ENCODE measurements at regions not wholly inside any gene's neighbourhood (a gene's known extent, or its start where the extent isn't known, plus 50 kb on each side); places are given as distances from the start of the nearest gene placed in this dataset.

GRCh38 chr1:143735764-143736461, 235.9 kb downstream of the FAM72C start (continued):
- TF ChIP-seq ZNF600 (tag by site-specific recombination; IDR thresholded peaks at IDR 0.05) (peak; percentile 77; the same call in 1 of the 2 replicates), ZNF768 (tag by site-specific recombination; IDR thresholded peaks at IDR 0.05) (no peak; the same call in 1 of the 2 replicates), OSR2 (tag by site-specific recombination; IDR thresholded peaks at IDR 0.05) (no peak), HOXA7 (CRISPR knock-in tag; IDR thresholded peaks at IDR 0.05; ENCODE audit: borderline replicate concordance) (no peak), ZNF501 (tag by site-specific recombination; IDR thresholded peaks at IDR 0.05) (peak; percentile 70; the same call in 1 of the 2 replicates), ZNF664 (tag by site-specific recombination; IDR thresholded peaks at IDR 0.05) (no peak), TCF7L2 (IDR thresholded peaks at IDR 0.05; ENCODE audit: borderline replicate concordance, low read depth, low read length) (no peak), ZNF394 (tag by site-specific recombination; IDR thresholded peaks at IDR 0.05; ENCODE audit: borderline replicate concordance) (peak; percentile 66; the same call in 1 of the 2 replicates), BCL6B (tag by site-specific recombination; IDR thresholded peaks at IDR 0.05) (no peak), BCL11B (tag by site-specific recombination; IDR thresholded peaks at IDR 0.05; ENCODE audit: low read depth) (no peak), ZNF239 (tag by site-specific recombination; IDR thresholded peaks at IDR 0.05) (no peak), ZNF473 (tag by site-specific recombination; IDR thresholded peaks at IDR 0.05) (no peak), ZNF488 (tag by site-specific recombination; IDR thresholded peaks at IDR 0.05) (no peak), ZFP41 (tag by site-specific recombination; IDR thresholded peaks at IDR 0.05; ENCODE audit: borderline replicate concordance) (no peak), YY1 (tag by site-specific recombination; IDR thresholded peaks at IDR 0.05) (no peak), ZNF791 (tag by site-specific recombination; IDR thresholded peaks at IDR 0.05) (no peak), ZNF555 (tag by site-specific recombination; conservative IDR thresholded peaks at IDR 0.05) (no peak), GLIS1 (tag by site-specific recombination; IDR thresholded peaks at IDR 0.05) (no peak), GLI2 (tag by site-specific recombination; IDR thresholded peaks at IDR 0.05; ENCODE audit: borderline replicate concordance, low read depth) (no peak), ZNF266 (tag by site-specific recombination; IDR thresholded peaks at IDR 0.05; ENCODE audit: low read depth) (no peak), ZBTB8A (tag by site-specific recombination; IDR thresholded peaks at IDR 0.05) (peak; percentile 72), ZNF23 (tag by site-specific recombination; IDR thresholded peaks at IDR 0.05; ENCODE audit: borderline replicate concordance) (no peak), ZNF549 (tag by site-specific recombination; IDR thresholded peaks at IDR 0.05) (no peak), ZBTB7A (tag by site-specific recombination; IDR thresholded peaks at IDR 0.05; ENCODE audit: low read depth) (no peak)
- TF ChIP-seq, protein P1, sequence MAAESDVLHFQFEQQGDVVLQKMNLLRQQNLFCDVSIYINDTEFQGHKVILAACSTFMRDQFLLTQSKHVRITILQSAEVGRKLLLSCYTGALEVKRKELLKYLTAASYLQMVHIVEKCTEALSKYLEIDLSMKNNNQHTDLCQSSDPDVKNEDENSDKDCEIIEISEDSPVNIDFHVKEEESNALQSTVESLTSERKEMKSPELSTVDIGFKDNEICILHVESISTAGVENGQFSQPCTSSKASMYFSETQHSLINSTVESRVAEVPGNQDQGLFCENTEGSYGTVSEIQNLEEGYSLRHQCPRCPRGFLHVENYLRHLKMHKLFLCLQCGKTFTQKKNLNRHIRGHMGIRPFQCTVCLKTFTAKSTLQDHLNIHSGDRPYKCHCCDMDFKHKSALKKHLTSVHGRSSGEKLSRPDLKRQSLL (tag by site-specific recombination; IDR thresholded peaks at IDR 0.05), result peak; percentile 97
- TF ChIP-seq, protein P2, sequence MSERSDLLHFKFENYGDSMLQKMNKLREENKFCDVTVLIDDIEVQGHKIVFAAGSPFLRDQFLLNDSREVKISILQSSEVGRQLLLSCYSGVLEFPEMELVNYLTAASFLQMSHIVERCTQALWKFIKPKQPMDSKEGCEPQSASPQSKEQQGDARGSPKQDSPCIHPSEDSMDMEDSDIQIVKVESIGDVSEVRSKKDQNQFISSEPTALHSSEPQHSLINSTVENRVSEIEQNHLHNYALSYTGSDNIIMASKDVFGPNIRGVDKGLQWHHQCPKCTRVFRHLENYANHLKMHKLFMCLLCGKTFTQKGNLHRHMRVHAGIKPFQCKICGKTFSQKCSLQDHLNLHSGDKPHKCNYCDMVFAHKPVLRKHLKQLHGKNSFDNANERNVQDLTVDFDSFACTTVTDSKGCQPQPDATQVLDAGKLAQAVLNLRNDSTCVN (tag by site-specific recombination; optimal IDR thresholded peaks at IDR 0.05), result no peak
- TF ChIP-seq, protein P3, sequence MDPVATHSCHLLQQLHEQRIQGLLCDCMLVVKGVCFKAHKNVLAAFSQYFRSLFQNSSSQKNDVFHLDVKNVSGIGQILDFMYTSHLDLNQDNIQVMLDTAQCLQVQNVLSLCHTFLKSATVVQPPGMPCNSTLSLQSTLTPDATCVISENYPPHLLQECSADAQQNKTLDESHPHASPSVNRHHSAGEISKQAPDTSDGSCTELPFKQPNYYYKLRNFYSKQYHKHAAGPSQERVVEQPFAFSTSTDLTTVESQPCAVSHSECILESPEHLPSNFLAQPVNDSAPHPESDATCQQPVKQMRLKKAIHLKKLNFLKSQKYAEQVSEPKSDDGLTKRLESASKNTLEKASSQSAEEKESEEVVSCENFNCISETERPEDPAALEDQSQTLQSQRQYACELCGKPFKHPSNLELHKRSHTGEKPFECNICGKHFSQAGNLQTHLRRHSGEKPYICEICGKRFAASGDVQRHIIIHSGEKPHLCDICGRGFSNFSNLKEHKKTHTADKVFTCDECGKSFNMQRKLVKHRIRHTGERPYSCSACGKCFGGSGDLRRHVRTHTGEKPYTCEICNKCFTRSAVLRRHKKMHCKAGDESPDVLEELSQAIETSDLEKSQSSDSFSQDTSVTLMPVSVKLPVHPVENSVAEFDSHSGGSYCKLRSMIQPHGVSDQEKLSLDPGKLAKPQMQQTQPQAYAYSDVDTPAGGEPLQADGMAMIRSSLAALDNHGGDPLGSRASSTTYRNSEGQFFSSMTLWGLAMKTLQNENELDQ (tag by site-specific recombination; IDR thresholded peaks at IDR 0.05; ENCODE audit: low read depth), result no peak
- TF ChIP-seq, protein P4, sequence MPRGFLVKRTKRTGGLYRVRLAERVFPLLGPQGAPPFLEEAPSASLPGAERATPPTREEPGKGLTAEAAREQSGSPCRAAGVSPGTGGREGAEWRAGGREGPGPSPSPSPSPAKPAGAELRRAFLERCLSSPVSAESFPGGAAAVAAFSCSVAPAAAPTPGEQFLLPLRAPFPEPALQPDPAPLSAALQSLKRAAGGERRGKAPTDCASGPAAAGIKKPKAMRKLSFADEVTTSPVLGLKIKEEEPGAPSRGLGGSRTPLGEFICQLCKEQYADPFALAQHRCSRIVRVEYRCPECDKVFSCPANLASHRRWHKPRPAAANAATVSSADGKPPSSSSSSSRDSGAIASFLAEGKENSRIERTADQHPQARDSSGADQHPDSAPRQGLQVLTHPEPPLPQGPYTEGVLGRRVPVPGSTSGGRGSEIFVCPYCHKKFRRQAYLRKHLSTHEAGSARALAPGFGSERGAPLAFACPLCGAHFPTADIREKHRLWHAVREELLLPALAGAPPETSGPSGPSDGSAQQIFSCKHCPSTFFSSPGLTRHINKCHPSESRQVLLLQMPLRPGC (tag by site-specific recombination; IDR thresholded peaks at IDR 0.05), result no peak
- TF ChIP-seq, protein P5, sequence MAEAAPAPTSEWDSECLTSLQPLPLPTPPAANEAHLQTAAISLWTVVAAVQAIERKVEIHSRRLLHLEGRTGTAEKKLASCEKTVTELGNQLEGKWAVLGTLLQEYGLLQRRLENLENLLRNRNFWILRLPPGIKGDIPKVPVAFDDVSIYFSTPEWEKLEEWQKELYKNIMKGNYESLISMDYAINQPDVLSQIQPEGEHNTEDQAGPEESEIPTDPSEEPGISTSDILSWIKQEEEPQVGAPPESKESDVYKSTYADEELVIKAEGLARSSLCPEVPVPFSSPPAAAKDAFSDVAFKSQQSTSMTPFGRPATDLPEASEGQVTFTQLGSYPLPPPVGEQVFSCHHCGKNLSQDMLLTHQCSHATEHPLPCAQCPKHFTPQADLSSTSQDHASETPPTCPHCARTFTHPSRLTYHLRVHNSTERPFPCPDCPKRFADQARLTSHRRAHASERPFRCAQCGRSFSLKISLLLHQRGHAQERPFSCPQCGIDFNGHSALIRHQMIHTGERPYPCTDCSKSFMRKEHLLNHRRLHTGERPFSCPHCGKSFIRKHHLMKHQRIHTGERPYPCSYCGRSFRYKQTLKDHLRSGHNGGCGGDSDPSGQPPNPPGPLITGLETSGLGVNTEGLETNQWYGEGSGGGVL (tag by site-specific recombination; IDR thresholded peaks at IDR 0.05), result no peak
